Endothelial cell of umbilical vein (primary cell): ENCODE measurements at regions not wholly inside any gene's neighbourhood (a gene's known extent, or its start where the extent isn't known, plus 50 kb on each side); places are given as distances from the start of the nearest gene placed in this dataset.

Experiments used
- BruUV-seq: library from RNA; stranded (reverse); fragments of 400-500 nt; replicated peaks from 2 replicates; lab custom pipeline; 2021; lab: Mats Ljungman, UMichigan
- CTCF ChIA-PET: fragments of 300-600, 350-600 bp; sonication (Branson Sonifier 250); formaldehyde crosslinking; loops from one replicate; lab custom pipeline; 2021; ENCODE audit warnings: antibody characterized with exemption, inconsistent platforms; lab: Charles Lee
- POLR2A ChIA-PET: fragments of 300-600, 350-600 bp; sonication (Branson Sonifier 250); formaldehyde crosslinking; loops from one replicate; lab custom pipeline; 2021; ENCODE audit warnings: antibody characterized with exemption, inconsistent platforms; lab: Charles Lee
- DNase-seq: peaks from one replicate; pipeline ENCODE4 v3.0.0-alpha.2; 2011; ENCODE audit warnings: low read depth, low spot score
- FAIRE-seq: peaks from 2 replicates; lab custom pipeline; 2011; peaks lifted over from hg19 to GRCh38; lab: Jason Lieb, UNC
- H2AFZ ChIP-seq: 2 replicates; pipeline ENCODE4 v1.6.0; 2012; ENCODE audit warnings: low read depth, low read length, control low read depth, inconsistent platforms
- H3K27ac ChIP-seq: 2 replicates; pipeline ENCODE4 v1.5.1; 2011; ENCODE audit warnings: low read depth, mild to moderate bottlenecking, control low read depth, low read length, moderate library complexity; ENCODE audit not compliant: insufficient read depth
- H3K27me3 ChIP-seq, 2 experiments: 2 replicates each; pipeline versions ENCODE4 v1.6.0 to v1.6.1; 2011; ENCODE audit warnings: low read length in 2 of 2, mixed read lengths in 1 of 2; ENCODE audit not compliant: control insufficient read depth in 2 of 2, insufficient read depth in 2 of 2
- H3K36me3 ChIP-seq, 2 experiments: 2 replicates in 1 of 2; 3 replicates in 1 of 2; pipeline ENCODE4 v1.5.1; 2011; ENCODE audit warnings: low read length in 2 of 2, mild to moderate bottlenecking in 1 of 2, moderate library complexity in 1 of 2; ENCODE audit not compliant: control insufficient read depth in 2 of 2, insufficient read depth in 2 of 2; ENCODE audit errors: extremely low read depth in 1 of 2
- H3K4me1 ChIP-seq: 3 replicates; pipeline ENCODE4 v1.5.1; 2011; ENCODE audit warnings: mild to moderate bottlenecking, low read length; ENCODE audit not compliant: control insufficient read depth, insufficient read depth; ENCODE audit errors: extremely low read depth
- H3K4me2 ChIP-seq: 2 replicates; pipeline ENCODE4 v1.6.1; 2011; ENCODE audit warnings: low read length, control low read depth, mixed read lengths; ENCODE audit not compliant: insufficient read depth
- H3K4me3 ChIP-seq, 3 experiments: fragments of 200-600 bp in 1 of 3; sonication (generic), shearing (Covaris generic) in 1 of 3; replicated peaks in 1 of 3; 2 replicates each; pipeline ENCODE4 v1.5.1; 2011 to 2016; ENCODE audit warnings: control low read depth in 3 of 3, low read length in 3 of 3, mild to moderate bottlenecking in 2 of 3, inconsistent platforms in 1 of 3, low read depth in 1 of 3, moderate library complexity in 1 of 3; ENCODE audit not compliant: insufficient read depth in 1 of 3
- H3K79me2 ChIP-seq: 2 replicates; pipeline ENCODE4 v1.6.0; 2012; ENCODE audit warnings: low read length, inconsistent platforms; ENCODE audit not compliant: control insufficient read depth, insufficient read depth
- H3K9ac ChIP-seq: replicated peaks from 2 replicates; pipeline ENCODE3; 2011; ENCODE audit warnings: low read length, control low read depth; ENCODE audit not compliant: insufficient read depth; ENCODE audit errors: extremely low read depth
- H3K9me1 ChIP-seq: replicated peaks from 3 replicates; pipeline ENCODE4 v1.6.0; 2011; ENCODE audit warnings: mild to moderate bottlenecking, low read length; ENCODE audit not compliant: control insufficient read depth, insufficient read depth; ENCODE audit errors: extremely low read depth
- H3K9me3 ChIP-seq: replicated peaks from 2 replicates; pipeline ENCODE4 v1.5.1; 2012; ENCODE audit warnings: low read length, inconsistent platforms; ENCODE audit not compliant: control insufficient read depth, insufficient read depth
- H4K20me1 ChIP-seq: replicated peaks from 2 replicates; pipeline ENCODE3; 2011; ENCODE audit warnings: mild to moderate bottlenecking, low read length; ENCODE audit not compliant: control insufficient read depth, insufficient read depth; ENCODE audit errors: extremely low read depth
- EZH2 ChIP-seq: IDR thresholded peaks from 2 replicates; pipeline ENCODE4 v1.6.1; 2012; ENCODE audit warnings: borderline replicate concordance, low read depth, mild to moderate bottlenecking, moderate library complexity, low read length, inconsistent platforms; ENCODE audit not compliant: severe bottlenecking
- FOS ChIP-seq: IDR thresholded peaks from 2 replicates; pipeline ENCODE4 v1.6.1; 2011; ENCODE audit warnings: mild to moderate bottlenecking, low read length, moderate library complexity, borderline replicate concordance; ENCODE audit not compliant: insufficient read depth
- GATA2 ChIP-seq: IDR thresholded peaks from 2 replicates; pipeline ENCODE4 v1.7.0; 2011; ENCODE audit warnings: low read depth, mild to moderate bottlenecking, moderate library complexity, mixed read lengths, low read length; ENCODE audit not compliant: insufficient read length, insufficient read depth
- JUN ChIP-seq: IDR thresholded peaks from 2 replicates; pipeline ENCODE4 v1.6.1; 2011; ENCODE audit warnings: borderline replicate concordance, low read depth; ENCODE audit not compliant: insufficient read length, insufficient read depth
- MYC ChIP-seq: IDR thresholded peaks from one replicate; pipeline ENCODE4 v1.6.1; 2011; ENCODE audit warnings: mild to moderate bottlenecking, low read depth, low read length
- POLR2A ChIP-seq: IDR thresholded peaks from 2 replicates; pipeline ENCODE4 v1.6.1; 2012; ENCODE audit warnings: low read depth, mild to moderate bottlenecking, control low read depth, low read length
- POLR2AphosphoS5 ChIP-seq: IDR thresholded peaks from 2 replicates; pipeline ENCODE4 v1.6.1; 2012; ENCODE audit warnings: low read depth, mild to moderate bottlenecking, control low read depth, low read length, moderate library complexity; ENCODE audit not compliant: insufficient read depth
- dilution Hi-C: fragments of 300-500 bp; cut with MboI; formaldehyde crosslinking; loops from one replicate; pipeline ENCODE4 v1.15.0; 2019; ENCODE audit warnings: low sequenced_read_pairs; ENCODE audit not compliant: extremely low pct_ligation_motif_present
- intact Hi-C: fragments of 100-400 bp; cut with micrococcal nuclease; formaldehyde crosslinking; loops from one replicate; pipeline ENCODE4 v1.10.0; 2022
- TF ChIP-seq, protein P1 (sequence below): IDR thresholded peaks from 2 replicates; pipeline ENCODE4 v1.6.1; 2011; ENCODE audit not compliant: insufficient read depth, insufficient read length
- TF ChIP-seq, protein P2 (sequence below), 2 donors: IDR thresholded peaks; 1 replicate in 1 of 2; 2 replicates in 1 of 2; pipeline ENCODE4 v1.5.1; 2011; ENCODE audit warnings: low read length in 2 of 2, mild to moderate bottlenecking in 2 of 2, moderate library complexity in 2 of 2, control low read depth in 1 of 2, inconsistent platforms in 1 of 2, low read depth in 1 of 2; ENCODE audit not compliant: insufficient read depth in 1 of 2; ENCODE audit errors: extremely low read depth in 1 of 2

DNA sequence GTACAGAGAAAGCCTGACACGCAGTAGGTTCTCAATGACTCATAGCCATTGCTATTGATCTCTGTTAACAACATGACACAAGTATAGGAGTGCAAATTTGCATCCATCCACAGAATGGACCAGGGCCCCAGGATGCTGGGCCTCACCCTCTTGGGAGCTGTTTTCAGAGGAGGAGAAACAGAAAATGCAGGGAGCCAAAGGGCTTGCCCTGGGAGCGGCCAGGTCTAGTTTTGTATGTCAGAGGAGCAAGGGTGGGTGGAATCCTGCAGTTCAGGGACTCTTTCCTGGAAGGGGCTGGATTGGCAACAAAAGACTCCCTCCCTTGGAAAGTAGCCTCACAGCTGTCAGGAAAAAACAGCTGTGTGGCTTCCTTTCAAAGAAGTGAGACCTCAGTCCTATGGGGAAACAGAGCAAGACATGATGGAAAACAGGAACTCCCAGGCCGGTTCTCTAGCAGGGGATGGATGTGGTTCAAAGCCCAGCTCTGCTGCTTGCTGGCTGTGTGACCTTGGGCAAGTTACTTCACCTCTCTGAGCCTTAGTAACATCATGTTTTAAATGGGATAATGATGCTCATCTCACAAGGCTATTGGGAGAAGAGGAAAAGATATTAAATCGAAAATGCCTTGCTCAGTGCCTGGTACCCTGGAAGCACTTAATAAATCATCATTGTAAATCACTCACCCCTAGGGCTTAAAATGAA, 50.5 kb upstream of the SH3PXD2B start:
- CTCF ChIA-PET: no interaction called here

More for the DNA sequence above, 50.5 kb upstream of the SH3PXD2B start:
- POLR2A ChIA-PET: no interaction called here
- H3K27ac ChIP-seq: no peak overlapping the region
- DNase-seq (no peak), FAIRE-seq (no peak)
- no peak overlapping the region for H3K4me2 ChIP-seq
- no peaks in the 10 kb centered on the region for H3K36me3 ChIP-seq
- dilution Hi-C loops: no loop called here
- no peak overlapping the region for H3K4me3 ChIP-seq
- no peaks in the 10 kb centered on the region for H3K9me1 ChIP-seq
- H2AFZ ChIP-seq: no peak overlapping the region
- no peaks in the 10 kb centered on the region for H3K79me2 ChIP-seq
- H3K9me3 ChIP-seq: no peaks in the 10 kb centered on the region
- TF ChIP-seq FOS: no peak
- TF ChIP-seq, protein P1, sequence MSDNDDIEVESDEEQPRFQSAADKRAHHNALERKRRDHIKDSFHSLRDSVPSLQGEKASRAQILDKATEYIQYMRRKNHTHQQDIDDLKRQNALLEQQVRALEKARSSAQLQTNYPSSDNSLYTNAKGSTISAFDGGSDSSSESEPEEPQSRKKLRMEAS: no peak
- no peak for TF ChIP-seq EZH2
- TF ChIP-seq GATA2: no peak
- no peak for TF ChIP-seq POLR2A
- TF ChIP-seq MYC: no peak
- TF ChIP-seq JUN: no peak
- TF ChIP-seq, protein P2, sequence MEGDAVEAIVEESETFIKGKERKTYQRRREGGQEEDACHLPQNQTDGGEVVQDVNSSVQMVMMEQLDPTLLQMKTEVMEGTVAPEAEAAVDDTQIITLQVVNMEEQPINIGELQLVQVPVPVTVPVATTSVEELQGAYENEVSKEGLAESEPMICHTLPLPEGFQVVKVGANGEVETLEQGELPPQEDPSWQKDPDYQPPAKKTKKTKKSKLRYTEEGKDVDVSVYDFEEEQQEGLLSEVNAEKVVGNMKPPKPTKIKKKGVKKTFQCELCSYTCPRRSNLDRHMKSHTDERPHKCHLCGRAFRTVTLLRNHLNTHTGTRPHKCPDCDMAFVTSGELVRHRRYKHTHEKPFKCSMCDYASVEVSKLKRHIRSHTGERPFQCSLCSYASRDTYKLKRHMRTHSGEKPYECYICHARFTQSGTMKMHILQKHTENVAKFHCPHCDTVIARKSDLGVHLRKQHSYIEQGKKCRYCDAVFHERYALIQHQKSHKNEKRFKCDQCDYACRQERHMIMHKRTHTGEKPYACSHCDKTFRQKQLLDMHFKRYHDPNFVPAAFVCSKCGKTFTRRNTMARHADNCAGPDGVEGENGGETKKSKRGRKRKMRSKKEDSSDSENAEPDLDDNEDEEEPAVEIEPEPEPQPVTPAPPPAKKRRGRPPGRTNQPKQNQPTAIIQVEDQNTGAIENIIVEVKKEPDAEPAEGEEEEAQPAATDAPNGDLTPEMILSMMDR (IDR thresholded peaks at IDR 0.05; ENCODE audit: extremely low read depth in 1 of 2, insufficient read depth in 1 of 2, low read depth in 1 of 2, low read length in 2 of 2): no peak
- no peak for TF ChIP-seq POLR2AphosphoS5
- no TSS peak for BruUV-seq
- H4K20me1 ChIP-seq: no peaks in the 10 kb centered on the region
- no peaks in the 10 kb centered on the region for H3K4me1 ChIP-seq
- no peak overlapping the region for H3K9ac ChIP-seq
- H3K27me3 ChIP-seq: peaks cover 0 to under 1% of the 10 kb centered on the region in 2 experiments
- intact Hi-C loops: no loop called here
